HEK293T (cell line): ENCODE measurements at regions not wholly inside any gene's neighbourhood (a gene's known extent, or its start where the extent isn't known, plus 50 kb on each side); places are given as distances from the start of the nearest gene placed in this dataset.

ENCODE experiments used
- CTCF ChIA-PET: fragments of 350-600 bp; formaldehyde crosslinking; extraction: SDS; loops from one replicate; lab custom pipeline; 2021; ENCODE audit warnings: antibody characterized with exemption, inconsistent platforms; lab: Yijun Ruan, JAX
- POLR2A ChIA-PET: fragments of 350-600 bp; formaldehyde crosslinking; extraction: SDS; loops from one replicate; lab custom pipeline; 2020; ENCODE audit warnings: antibody characterized with exemption, inconsistent platforms; lab: Yijun Ruan, JAX
- DNase-seq: peaks from one replicate; pipeline ENCODE4 v3.0.0; 2012; ENCODE audit warnings: mixed read lengths; ENCODE audit errors: extremely low spot score
- ARNT ChIP-seq: fragments of 450-650 bp; IDR thresholded peaks from 2 replicates; pipeline ENCODE4 v1.6.1; 2017; ENCODE audit warnings: mild to moderate bottlenecking
- BHLHE40 ChIP-seq: fragments of 450-650 bp; IDR thresholded peaks from 2 replicates; pipeline ENCODE4 v1.6.1; 2016; ENCODE audit warnings: mild to moderate bottlenecking, moderate library complexity, borderline replicate concordance
- CTBP1 ChIP-seq: fragments of 450-650 bp; IDR thresholded peaks from 2 replicates; pipeline ENCODE4 v1.6.1; 2016; ENCODE audit warnings: borderline replicate concordance
- ELF4 ChIP-seq: fragments of 450-650 bp; IDR thresholded peaks from 2 replicates; pipeline ENCODE4 v1.6.1; 2017; ENCODE audit warnings: antibody characterized with exemption
- FOXA1 ChIP-seq: fragments of 450-650 bp; IDR thresholded peaks from 2 replicates; pipeline ENCODE4 v1.6.1; 2016; ENCODE audit warnings: mild to moderate bottlenecking
- FOXK2 ChIP-seq: fragments of 450-650 bp; IDR thresholded peaks from 2 replicates; pipeline ENCODE4 v1.6.1; 2016; ENCODE audit warnings: mild to moderate bottlenecking
- FOXM1 ChIP-seq: fragments of 450-650 bp; IDR thresholded peaks from 2 replicates; pipeline ENCODE4 v1.6.1; 2017; ENCODE audit warnings: mild to moderate bottlenecking, borderline replicate concordance
- HDGF ChIP-seq: fragments of 450-650 bp; IDR thresholded peaks from 2 replicates; pipeline ENCODE4 v1.6.1; 2017; ENCODE audit warnings: antibody characterized with exemption, borderline replicate concordance
- L3MBTL2 ChIP-seq: fragments of 450-650 bp; conservative IDR thresholded peaks from 2 replicates; pipeline ENCODE4 v1.6.1; 2016; ENCODE audit warnings: mild to moderate bottlenecking
- LEF1 ChIP-seq: fragments of 450-650 bp; IDR thresholded peaks from 2 replicates; pipeline ENCODE4 v1.6.1; 2017; ENCODE audit warnings: mild to moderate bottlenecking, borderline replicate concordance
- NFRKB ChIP-seq: fragments of 450-650 bp; IDR thresholded peaks from 2 replicates; pipeline ENCODE4 v1.6.1; 2016; ENCODE audit warnings: mild to moderate bottlenecking, moderate library complexity
- SP1 ChIP-seq: fragments of 450-650 bp; IDR thresholded peaks from 2 replicates; pipeline ENCODE4 v1.6.1; 2017
- SUZ12 ChIP-seq: fragments of 450-650 bp; IDR thresholded peaks from 2 replicates; pipeline ENCODE4 v1.6.1; 2016; ENCODE audit warnings: mild to moderate bottlenecking
- TARDBP ChIP-seq: fragments of 450-650 bp; IDR thresholded peaks from 2 replicates; pipeline ENCODE4 v1.6.1; 2016
- ZNF384 ChIP-seq: fragments of 450-650 bp; IDR thresholded peaks from 2 replicates; pipeline ENCODE4 v1.6.1; 2016
- TF ChIP-seq, protein P1 (sequence below): fragments of 450-650 bp; IDR thresholded peaks from 2 replicates; pipeline ENCODE4 v1.6.1; 2016

GRCh38 chr5:36766981-36767380 lies 109.6 kb upstream of the NIPBL start:
- ChIA-PET CTCF (no interaction called here), POLR2A (no interaction called here)
- TF ChIP-seq LEF1 (no peak), FOXM1 (no peak), NFRKB (no peak), ZNF384 (no peak), TARDBP (no peak), ELF4 (no peak), HDGF (no peak), FOXK2 (no peak), ARNT (no peak), CTBP1 (no peak), SUZ12 (no peak), BHLHE40 (no peak), SP1 (no peak)
- TF ChIP-seq, protein P1, sequence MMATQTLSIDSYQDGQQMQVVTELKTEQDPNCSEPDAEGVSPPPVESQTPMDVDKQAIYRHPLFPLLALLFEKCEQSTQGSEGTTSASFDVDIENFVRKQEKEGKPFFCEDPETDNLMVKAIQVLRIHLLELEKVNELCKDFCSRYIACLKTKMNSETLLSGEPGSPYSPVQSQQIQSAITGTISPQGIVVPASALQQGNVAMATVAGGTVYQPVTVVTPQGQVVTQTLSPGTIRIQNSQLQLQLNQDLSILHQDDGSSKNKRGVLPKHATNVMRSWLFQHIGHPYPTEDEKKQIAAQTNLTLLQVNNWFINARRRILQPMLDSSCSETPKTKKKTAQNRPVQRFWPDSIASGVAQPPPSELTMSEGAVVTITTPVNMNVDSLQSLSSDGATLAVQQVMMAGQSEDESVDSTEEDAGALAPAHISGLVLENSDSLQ, result no peak
- no peak for DNase-seq

GRCh38 chr5:36768450-36768849 lies 108.1 kb upstream of the NIPBL start:
- ChIA-PET POLR2A (no interaction called here), CTCF (interaction anchor here (0.6 kb wide), 1 partner anchor 518 kb away, joined by 5 read pairs; no protein-coding TSS in a partner anchor)
- TF ChIP-seq BHLHE40, result no peak
- TF ChIP-seq SUZ12, result no peak
- TF ChIP-seq, protein P1, result no peak
- no peak for TF ChIP-seq ELF4
- TF ChIP-seq TARDBP, result no peak
- no peak for TF ChIP-seq FOXM1
- no peak for TF ChIP-seq ZNF384
- TF ChIP-seq FOXA1, result no peak
- TF ChIP-seq CTBP1, result no peak
- no peak for TF ChIP-seq NFRKB
- no peak for TF ChIP-seq SP1
- no peak for TF ChIP-seq ARNT
- no peak for TF ChIP-seq FOXK2
- TF ChIP-seq HDGF, result no peak
- TF ChIP-seq L3MBTL2, result no peak
- TF ChIP-seq LEF1, result no peak
- DNase-seq, result no peak

GRCh38 chr5:36769129-36769770 lies 107.3 kb upstream of the NIPBL start:
- CTCF ChIA-PET, result interaction anchor here (0.6 kb wide), 2 partner anchors 12 to 517 kb away, joined by 4 to 5 read pairs; no protein-coding TSS in a partner anchor
- no peak for DNase-seq

GRCh38 chr5:36770125-36770524 lies 106.4 kb upstream of the NIPBL start:
- no peak for TF ChIP-seq FOXK2
- no peak for TF ChIP-seq CTBP1
- TF ChIP-seq LEF1, result no peak
- no peak for TF ChIP-seq FOXA1
- no peak for TF ChIP-seq ARNT
- no peak for TF ChIP-seq BHLHE40
- no peak for TF ChIP-seq SP1
- TF ChIP-seq, protein P1, result no peak
- no peak for TF ChIP-seq SUZ12
- TF ChIP-seq HDGF, result no peak
- TF ChIP-seq ZNF384, result no peak
- POLR2A ChIA-PET, result no interaction called here
- CTCF ChIA-PET, result no interaction called here
- DNase-seq, result no peak

More at GRCh38 chr5:36769129-36769770, 107.3 kb upstream of the NIPBL start:
- TF ChIP-seq NFRKB (no peak), L3MBTL2 (no peak), CTBP1 (no peak), FOXA1 (no peak), SUZ12 (no peak), BHLHE40 (no peak), SP1 (no peak)
- TF ChIP-seq, protein P1, result no peak
- POLR2A ChIA-PET, result no interaction called here

GRCh38 chr5:36772276-36773140 lies 104.1 kb upstream of the NIPBL start:
- CTCF ChIA-PET, result interaction anchor here (1.3 kb wide), 1 partner anchor 28 kb away, joined by 3 read pairs; no protein-coding TSS in a partner anchor
- DNase-seq, result no peak
- POLR2A ChIA-PET, result no interaction called here
- TF ChIP-seq SUZ12 (no peak), BHLHE40 (no peak)
